CD4-positive, CD25-positive, alpha-beta regulatory T cell (primary cell): ENCODE measurements at regions not wholly inside any gene's neighbourhood (a gene's known extent, or its start where the extent isn't known, plus 50 kb on each side); places are given as distances from the start of the nearest gene placed in this dataset.
A peak's percentile ranks its signal among the peaks of the same experiment; 100 is the strongest.

Experiments
- ATAC-seq, 2 donors: fragments of 150-1000 bp; cut with Tn5 transposase; one replicate each; pipeline ENCODE4 v1.10.0; 2021; ENCODE audit warnings: low read depth in 2 of 2, moderate number of reproducible peaks in 2 of 2, moderate library complexity in 1 of 2
- DNase-seq, 3 donors: peaks; one replicate each; pipeline versions ENCODE4 v3.0.0 to v3.0.0-alpha.2; 2012 to 2022; ENCODE audit warnings: mixed read lengths in 1 of 3
- H3K27ac ChIP-seq: one replicate; pipeline ENCODE4 v1.7.0; 2013; ENCODE audit warnings: mild to moderate bottlenecking, low read length; ENCODE audit not compliant: insufficient read depth, poor library complexity, severe bottlenecking
- H3K27me3 ChIP-seq: one replicate; pipeline ENCODE4 v1.7.0; 2013; ENCODE audit warnings: low read length; ENCODE audit not compliant: control insufficient read depth, insufficient read depth
- H3K36me3 ChIP-seq: one replicate; pipeline ENCODE4 v1.7.0; 2013; ENCODE audit warnings: mild to moderate bottlenecking, low read length, moderate library complexity; ENCODE audit not compliant: control insufficient read depth, insufficient read depth
- H3K4me1 ChIP-seq: 2 replicates; pipeline ENCODE4 v1.7.0; 2013; ENCODE audit warnings: mild to moderate bottlenecking, low read length; ENCODE audit not compliant: insufficient read depth, control insufficient read depth, poor library complexity, severe bottlenecking
- H3K4me3 ChIP-seq: one replicate; pipeline ENCODE4 v1.7.0; 2013; ENCODE audit warnings: low read depth, mild to moderate bottlenecking, low read length, moderate library complexity
- H3K9me3 ChIP-seq, 2 experiments: 1 replicate in 1 of 2; 2 replicates in 1 of 2; pipeline ENCODE4 v1.7.0; 2013; ENCODE audit warnings: low read length in 2 of 2, mild to moderate bottlenecking in 1 of 2, moderate library complexity in 1 of 2; ENCODE audit not compliant: control insufficient read depth in 2 of 2
- H3K27ac Mint-ChIP-seq, 3 donors: one replicate each; pipeline ENCODE4 v1.8.0; 2020 to 2022; ENCODE audit warnings: mild to moderate bottlenecking in 3 of 3, mixed read lengths in 3 of 3, moderate library complexity in 2 of 3
- H3K27me3 Mint-ChIP-seq: one replicate; pipeline ENCODE4 v1.8.0; 2022; ENCODE audit warnings: mild to moderate bottlenecking, mixed read lengths
- H3K36me3 Mint-ChIP-seq: one replicate; pipeline ENCODE4 v1.8.0; 2020; ENCODE audit warnings: mixed read lengths
- H3K4me1 Mint-ChIP-seq, 4 donors: one replicate each; pipeline ENCODE4 v1.8.0; 2020 to 2022; ENCODE audit warnings: mixed read lengths in 4 of 4, mild to moderate bottlenecking in 1 of 4
- H3K4me3 Mint-ChIP-seq, 4 donors: one replicate each; pipeline ENCODE4 v1.8.0; 2020 to 2022; ENCODE audit warnings: mild to moderate bottlenecking in 4 of 4, mixed read lengths in 4 of 4, moderate library complexity in 3 of 4
- H3K9me3 Mint-ChIP-seq, 7 donors: one replicate each; pipeline ENCODE4 v1.8.0; 2020 to 2022; ENCODE audit warnings: mixed read lengths in 7 of 7, mild to moderate bottlenecking in 3 of 7, moderate library complexity in 2 of 7

- H3K27ac ChIP-seq = no peak overlapping the region
- no peak for ATAC-seq
- H3K27ac Mint-ChIP-seq = no peak overlapping the region
These were observed 69.7 kb upstream of the DAPK1 start for GRCh38 chr9:87427851-87428506.

GRCh38 chr9:87428659-87429058, 69.0 kb upstream of the DAPK1 start:
- H3K4me3 Mint-ChIP-seq = no peak overlapping the region
- Histone ChIP-seq H3K27ac (no peak overlapping the region), H3K27me3 (no peaks in the 10 kb centered on the region), H3K4me1 (no peaks in the 10 kb centered on the region), H3K36me3 (no peaks in the 10 kb centered on the region), H3K9me3 (no peaks in the 10 kb centered on the region), H3K4me3 (no peak overlapping the region)
- H3K9me3 Mint-ChIP-seq = peaks cover 0 to 11% (median 5%) of the 10 kb centered on the region in 7 donors
- no peaks in the 10 kb centered on the region for H3K36me3 Mint-ChIP-seq
- DNase-seq (no peak), ATAC-seq (no peak)
- H3K4me1 Mint-ChIP-seq = no peaks in the 10 kb centered on the region
- no peak overlapping the region for H3K27ac Mint-ChIP-seq
- H3K27me3 Mint-ChIP-seq = no peaks in the 10 kb centered on the region

More at GRCh38 chr9:87427851-87428506, 69.7 kb upstream of the DAPK1 start:
- Histone ChIP-seq H3K36me3 (no peaks in the 10 kb centered on the region), H3K9me3 (no peaks in the 10 kb centered on the region), H3K27me3 (no peaks in the 10 kb centered on the region), H3K4me3 (no peak overlapping the region), H3K4me1 (no peaks in the 10 kb centered on the region)
- no peak for DNase-seq
- H3K27me3 Mint-ChIP-seq = no peaks in the 10 kb centered on the region
- no peak overlapping the region for H3K4me3 Mint-ChIP-seq
- H3K36me3 Mint-ChIP-seq = no peaks in the 10 kb centered on the region
- no peaks in the 10 kb centered on the region for H3K4me1 Mint-ChIP-seq
- H3K9me3 Mint-ChIP-seq = peaks cover 0 to 13% (median 4%) of the 10 kb centered on the region in 7 donors

GRCh38 chr9:87431837-87432236, 65.8 kb upstream of the DAPK1 start:
- no peak overlapping the region for H3K4me3 ChIP-seq
- H3K4me1 Mint-ChIP-seq = no peaks in the 10 kb centered on the region
- H3K27ac Mint-ChIP-seq = no peak overlapping the region
- no peak for DNase-seq
- peaks cover 0 to 6% (median 0%) of the 10 kb centered on the region in 7 donors for H3K9me3 Mint-ChIP-seq
- H3K27me3 ChIP-seq = no peaks in the 10 kb centered on the region
- H3K9me3 ChIP-seq = no peaks in the 10 kb centered on the region
- no peak overlapping the region for H3K27ac ChIP-seq
- no peak for ATAC-seq
- no peaks in the 10 kb centered on the region for H3K36me3 Mint-ChIP-seq
- H3K4me1 ChIP-seq = no peaks in the 10 kb centered on the region
- no peaks in the 10 kb centered on the region for H3K36me3 ChIP-seq
- no peaks in the 10 kb centered on the region for H3K27me3 Mint-ChIP-seq
- no peak overlapping the region for H3K4me3 Mint-ChIP-seq

- no peak overlapping the region for H3K27ac Mint-ChIP-seq
- no peaks in the 10 kb centered on the region for H3K9me3 ChIP-seq
- H3K4me3 ChIP-seq = no peak overlapping the region
- H3K36me3 Mint-ChIP-seq = no peaks in the 10 kb centered on the region
- H3K9me3 Mint-ChIP-seq = peaks cover 0 to 6% (median 0%) of the 10 kb centered on the region in 7 donors
- H3K4me1 ChIP-seq = no peaks in the 10 kb centered on the region
- no peaks in the 10 kb centered on the region for H3K27me3 Mint-ChIP-seq
- no peak overlapping the region for H3K27ac ChIP-seq
- ATAC-seq (no peak), DNase-seq (no peak)
- H3K27me3 ChIP-seq = no peaks in the 10 kb centered on the region
- H3K4me1 Mint-ChIP-seq = no peaks in the 10 kb centered on the region
- H3K36me3 ChIP-seq = no peaks in the 10 kb centered on the region
- H3K4me3 Mint-ChIP-seq = no peak overlapping the region
These were observed 63.8 kb upstream of the DAPK1 start for GRCh38 chr9:87433853-87434252.

- Mint-ChIP-seq H3K4me1 (no peaks in the 10 kb centered on the region), H3K4me3 (no peak overlapping the region), H3K9me3 (peaks cover 0 to 6% (median 0%) of the 10 kb centered on the region in 7 donors), H3K27ac (no peak overlapping the region), H3K36me3 (no peaks in the 10 kb centered on the region), H3K27me3 (no peaks in the 10 kb centered on the region)
- Histone ChIP-seq H3K27me3 (no peaks in the 10 kb centered on the region), H3K4me3 (no peak overlapping the region), H3K4me1 (no peaks in the 10 kb centered on the region), H3K9me3 (no peaks in the 10 kb centered on the region), H3K27ac (no peak overlapping the region), H3K36me3 (no peaks in the 10 kb centered on the region)
- DNase-seq = no peak
- ATAC-seq = no peak
These were observed 63.3 kb upstream of the DAPK1 start for GRCh38 chr9:87434366-87434765.

GRCh38 chr9:87435189-87435880, 62.3 kb upstream of the DAPK1 start:
- no peak for ATAC-seq
- no peaks in the 10 kb centered on the region for H3K9me3 ChIP-seq
- no peak overlapping the region for H3K4me3 ChIP-seq
- H3K27me3 Mint-ChIP-seq = no peaks in the 10 kb centered on the region
- no peaks in the 10 kb centered on the region for H3K36me3 Mint-ChIP-seq
- no peak overlapping the region for H3K27ac ChIP-seq
- no peak for DNase-seq
- peak overlapping the region in 1 of 3 donors; percentile 45 for H3K27ac Mint-ChIP-seq
- H3K4me3 Mint-ChIP-seq = no peak overlapping the region
- H3K4me1 Mint-ChIP-seq = no peaks in the 10 kb centered on the region
- H3K4me1 ChIP-seq = no peaks in the 10 kb centered on the region
- H3K36me3 ChIP-seq = no peaks in the 10 kb centered on the region
- no peaks in the 10 kb centered on the region for H3K27me3 ChIP-seq
- peaks cover 0 to 6% (median 0%) of the 10 kb centered on the region in 7 donors for H3K9me3 Mint-ChIP-seq

- H3K36me3 Mint-ChIP-seq = no peaks in the 10 kb centered on the region
- Histone ChIP-seq H3K9me3 (no peaks in the 10 kb centered on the region), H3K4me3 (no peak overlapping the region), H3K27ac (no peak overlapping the region), H3K27me3 (no peaks in the 10 kb centered on the region), H3K4me1 (no peaks in the 10 kb centered on the region), H3K36me3 (no peaks in the 10 kb centered on the region)
- no peaks in the 10 kb centered on the region for H3K4me1 Mint-ChIP-seq
- no peak for DNase-seq
- no peak overlapping the region for H3K4me3 Mint-ChIP-seq
- peaks cover 0 to 3% (median 0%) of the 10 kb centered on the region in 7 donors for H3K9me3 Mint-ChIP-seq
- no peak overlapping the region for H3K27ac Mint-ChIP-seq
- no peak for ATAC-seq
- H3K27me3 Mint-ChIP-seq = no peaks in the 10 kb centered on the region
These were observed 61.0 kb upstream of the DAPK1 start for GRCh38 chr9:87436716-87437115.

- no peak overlapping the region for H3K4me3 ChIP-seq
- H3K27ac Mint-ChIP-seq = no peak overlapping the region
- H3K4me3 Mint-ChIP-seq = no peak overlapping the region
- H3K9me3 Mint-ChIP-seq = peaks cover 0 to 3% (median 0%) of the 10 kb centered on the region in 7 donors
- no peak for ATAC-seq
- H3K9me3 ChIP-seq = no peaks in the 10 kb centered on the region
- H3K27ac ChIP-seq = no peak overlapping the region
- H3K36me3 ChIP-seq = no peaks in the 10 kb centered on the region
- H3K4me1 ChIP-seq = no peaks in the 10 kb centered on the region
- no peak for DNase-seq
- H3K36me3 Mint-ChIP-seq = no peaks in the 10 kb centered on the region
- no peaks in the 10 kb centered on the region for H3K4me1 Mint-ChIP-seq
- no peaks in the 10 kb centered on the region for H3K27me3 ChIP-seq
- no peaks in the 10 kb centered on the region for H3K27me3 Mint-ChIP-seq
These were observed 59.7 kb upstream of the DAPK1 start for GRCh38 chr9:87437966-87438365.
